GM12891 (cell line): ENCODE measurements at regions not wholly inside any gene's neighbourhood (a gene's known extent, or its start where the extent isn't known, plus 50 kb on each side); places are given as distances from the start of the nearest gene placed in this dataset.

Source experiments
- POLR2AphosphoS5 ChIP-seq: IDR thresholded peaks from 2 replicates; pipeline ENCODE4 v1.6.1; 2011; ENCODE audit warnings: low read depth, low read length, control low read depth
- TAF1 ChIP-seq: IDR thresholded peaks from 2 replicates; pipeline ENCODE4 v1.6.1; 2011; ENCODE audit warnings: low read depth, low read length, control low read depth

- no peak for TF ChIP-seq TAF1
- TF ChIP-seq POLR2AphosphoS5 = no peak
These were observed 222.6 kb downstream of the NOL4 start for GRCh38 chr18:34002130-34002529.
